ENCODE measurements at regions not wholly inside any gene's neighbourhood (a gene's known extent, or its start where the extent isn't known, plus 50 kb on each side); places are given as distances from the start of the nearest gene placed in this dataset.

GRCh38 chr10:118523775-118524174, 71.7 kb downstream of the PRLHR start:
- TF ChIP-seq EGR1 (IDR thresholded peaks at IDR 0.05; ENCODE audit: low read depth in 2 of 2) (no peak), CTCF (IDR thresholded peaks at IDR 0.05; ENCODE audit: low read depth, low read length, missing input control) (no peak)
